Neural cell (in vitro differentiated cells): ENCODE measurements at regions not wholly inside any gene's neighbourhood (a gene's known extent, or its start where the extent isn't known, plus 50 kb on each side); places are given as distances from the start of the nearest gene placed in this dataset.

Source experiments
- H2AFZ ChIP-seq: fragments of 200-600, 300-800 bp; sonication (generic), shearing (Covaris generic); 2 replicates; pipeline ENCODE4 v1.6.0; 2014; ENCODE audit warnings: low read depth, mild to moderate bottlenecking, antibody characterized with exemption, low read length, moderate library complexity
- H3F3A ChIP-seq: fragments of 200-600 bp; shearing (Covaris generic); 2 replicates; pipeline ENCODE4 v1.6.1; 2016; ENCODE audit warnings: mild to moderate bottlenecking, moderate library complexity, mixed read lengths, antibody characterized with exemption, low read length; ENCODE audit not compliant: insufficient read depth, poor library complexity, severe bottlenecking
- H3K27ac ChIP-seq: fragments of 200-600, 300-800 bp; sonication (generic), shearing (Covaris generic); 2 replicates; pipeline ENCODE4 v1.5.1; 2014; ENCODE audit warnings: mild to moderate bottlenecking, low read length, moderate library complexity
- H3K27me3 ChIP-seq: fragments of 300-800, 200-600 bp; sonication (generic), shearing (Covaris generic); 2 replicates; pipeline ENCODE4 v1.6.0; 2014; ENCODE audit warnings: mild to moderate bottlenecking, low read depth, low read length, moderate library complexity; ENCODE audit not compliant: insufficient read depth
- H3K36me3 ChIP-seq: fragments of 300-800, 200-600 bp; sonication (generic), shearing (Covaris generic); 2 replicates; pipeline ENCODE4 v1.5.1; 2014; ENCODE audit warnings: mild to moderate bottlenecking, antibody characterized with exemption, low read length, moderate library complexity; ENCODE audit not compliant: insufficient read depth
- H3K4me2 ChIP-seq: fragments of 300-800, 200-600 bp; sonication (generic), shearing (Covaris generic); 2 replicates; pipeline ENCODE4 v1.6.0; 2014; ENCODE audit warnings: mild to moderate bottlenecking, low read length
- H3K4me3 ChIP-seq: fragments of 300-800, 200-600 bp; sonication (generic), shearing (Covaris generic); 2 replicates; pipeline ENCODE4 v1.5.1; 2014; ENCODE audit warnings: mild to moderate bottlenecking, low read length, moderate library complexity
- H3K79me2 ChIP-seq: fragments of 200-600 bp; shearing (Covaris generic); replicated peaks from 2 replicates; pipeline ENCODE4 v1.6.0; 2014; ENCODE audit warnings: mild to moderate bottlenecking, low read length, moderate library complexity; ENCODE audit not compliant: insufficient read depth
- H3K9ac ChIP-seq: fragments of 300-800, 200-600 bp; sonication (generic), shearing (Covaris generic); 2 replicates; pipeline ENCODE4 v1.6.1; 2016; ENCODE audit warnings: mild to moderate bottlenecking, low read length, mixed read lengths
- H3K9me2 ChIP-seq: fragments of 200-600 bp; shearing (Covaris generic); 2 replicates; pipeline ENCODE4 v1.6.1; 2016; ENCODE audit warnings: mild to moderate bottlenecking, low read length, mixed read lengths; ENCODE audit not compliant: insufficient read depth
- H3K9me3 ChIP-seq: fragments of 200-600, 300-800 bp; sonication (generic), shearing (Covaris generic); 2 replicates; pipeline ENCODE4 v1.6.1; 2016; ENCODE audit warnings: mild to moderate bottlenecking, mixed run types, low read length, moderate library complexity, mixed read lengths
- H4K20me1 ChIP-seq: fragments of 200-600 bp; shearing (Covaris generic); 2 replicates; pipeline ENCODE4 v1.6.1; 2016; ENCODE audit warnings: mild to moderate bottlenecking, mixed run types; ENCODE audit not compliant: insufficient read depth
- EP300 ChIP-seq: fragments of 450-650 bp; conservative IDR thresholded peaks from 2 replicates; pipeline ENCODE4 v1.6.1; 2014; ENCODE audit warnings: antibody characterized with exemption, mild to moderate bottlenecking, moderate library complexity; ENCODE audit not compliant: poor library complexity, severe bottlenecking
- EZH2 ChIP-seq: fragments of 200-600, 300-800 bp; shearing (Covaris generic), sonication (generic); IDR thresholded peaks from 2 replicates; pipeline ENCODE4 v1.6.1; 2014; ENCODE audit warnings: antibody characterized with exemption, low read length, borderline replicate concordance, mild to moderate bottlenecking; ENCODE audit not compliant: insufficient read depth, poor library complexity, severe bottlenecking
- MXI1 ChIP-seq: fragments of 450-650 bp; conservative IDR thresholded peaks from 2 replicates; pipeline ENCODE4 v1.6.1; 2014; ENCODE audit warnings: antibody characterized with exemption, mild to moderate bottlenecking; ENCODE audit not compliant: poor library complexity, severe bottlenecking
- POLR2AphosphoS5 ChIP-seq: IDR thresholded peaks from 2 replicates; pipeline ENCODE4 v1.6.1; 2012
- RAD21 ChIP-seq: fragments of 450-650 bp; conservative IDR thresholded peaks from 2 replicates; pipeline ENCODE4 v1.6.1; 2014; ENCODE audit warnings: antibody characterized with exemption, mild to moderate bottlenecking, moderate library complexity
- SMC3 ChIP-seq: fragments of 450-650 bp; conservative IDR thresholded peaks from 2 replicates; pipeline ENCODE4 v1.6.1; 2014; ENCODE audit warnings: antibody characterized with exemption, mild to moderate bottlenecking, moderate library complexity; ENCODE audit not compliant: poor library complexity
- TAF1 ChIP-seq: IDR thresholded peaks from 2 replicates; pipeline ENCODE4 v1.6.1; 2012; ENCODE audit warnings: low read depth
- TF ChIP-seq, protein P1 (sequence below): fragments of 450-650 bp; IDR thresholded peaks from 2 replicates; pipeline ENCODE4 v1.5.1; 2014; ENCODE audit warnings: antibody characterized with exemption, mild to moderate bottlenecking, moderate library complexity; ENCODE audit not compliant: poor library complexity, severe bottlenecking
- TF ChIP-seq, protein P2 (sequence below): IDR thresholded peaks from 2 replicates; pipeline ENCODE4 v1.6.1; 2012; ENCODE audit warnings: borderline replicate concordance

DNA sequence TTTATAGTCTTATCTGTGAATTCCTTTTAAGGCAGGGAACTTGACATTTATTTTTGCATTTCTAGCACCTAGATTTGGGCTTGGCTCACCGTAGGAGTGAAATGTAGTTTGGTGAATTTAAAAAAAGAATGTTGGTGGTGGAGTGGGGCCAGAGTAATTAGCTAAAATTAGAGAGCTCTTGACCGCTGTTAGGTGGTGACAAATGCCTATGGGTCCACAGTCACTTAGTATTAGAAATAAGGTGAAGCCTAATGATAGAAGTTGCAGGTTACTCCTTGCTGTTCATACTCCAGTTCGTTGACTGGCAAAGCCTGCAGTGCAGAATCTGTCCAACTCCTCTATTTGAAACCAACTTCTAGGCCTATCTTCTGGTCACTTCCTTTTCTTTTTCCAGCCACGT lies 318.8 kb upstream of the NRIP1 start:
- Histone ChIP-seq H2AFZ (no peak overlapping the region), H3K27ac (no peak overlapping the region), H3K27me3 (no peaks in the 10 kb centered on the region), H3K79me2 (no peaks in the 10 kb centered on the region), H3K9ac (no peak overlapping the region), H3K4me2 (no peak overlapping the region), H3K4me3 (no peak overlapping the region), H3K9me3 (peaks cover 3% of the 10 kb centered on the region), H3K9me2 (no peaks in the 10 kb centered on the region), H3K36me3 (no peaks in the 10 kb centered on the region), H3F3A (no peaks in the 10 kb centered on the region), H4K20me1 (no peaks in the 10 kb centered on the region)
- TF ChIP-seq, protein P1, sequence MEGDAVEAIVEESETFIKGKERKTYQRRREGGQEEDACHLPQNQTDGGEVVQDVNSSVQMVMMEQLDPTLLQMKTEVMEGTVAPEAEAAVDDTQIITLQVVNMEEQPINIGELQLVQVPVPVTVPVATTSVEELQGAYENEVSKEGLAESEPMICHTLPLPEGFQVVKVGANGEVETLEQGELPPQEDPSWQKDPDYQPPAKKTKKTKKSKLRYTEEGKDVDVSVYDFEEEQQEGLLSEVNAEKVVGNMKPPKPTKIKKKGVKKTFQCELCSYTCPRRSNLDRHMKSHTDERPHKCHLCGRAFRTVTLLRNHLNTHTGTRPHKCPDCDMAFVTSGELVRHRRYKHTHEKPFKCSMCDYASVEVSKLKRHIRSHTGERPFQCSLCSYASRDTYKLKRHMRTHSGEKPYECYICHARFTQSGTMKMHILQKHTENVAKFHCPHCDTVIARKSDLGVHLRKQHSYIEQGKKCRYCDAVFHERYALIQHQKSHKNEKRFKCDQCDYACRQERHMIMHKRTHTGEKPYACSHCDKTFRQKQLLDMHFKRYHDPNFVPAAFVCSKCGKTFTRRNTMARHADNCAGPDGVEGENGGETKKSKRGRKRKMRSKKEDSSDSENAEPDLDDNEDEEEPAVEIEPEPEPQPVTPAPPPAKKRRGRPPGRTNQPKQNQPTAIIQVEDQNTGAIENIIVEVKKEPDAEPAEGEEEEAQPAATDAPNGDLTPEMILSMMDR, result no peak
- TF ChIP-seq EZH2 (no peak), EP300 (no peak), SMC3 (no peak), MXI1 (no peak), RAD21 (no peak), TAF1 (no peak), POLR2AphosphoS5 (no peak)
- TF ChIP-seq, protein P2, sequence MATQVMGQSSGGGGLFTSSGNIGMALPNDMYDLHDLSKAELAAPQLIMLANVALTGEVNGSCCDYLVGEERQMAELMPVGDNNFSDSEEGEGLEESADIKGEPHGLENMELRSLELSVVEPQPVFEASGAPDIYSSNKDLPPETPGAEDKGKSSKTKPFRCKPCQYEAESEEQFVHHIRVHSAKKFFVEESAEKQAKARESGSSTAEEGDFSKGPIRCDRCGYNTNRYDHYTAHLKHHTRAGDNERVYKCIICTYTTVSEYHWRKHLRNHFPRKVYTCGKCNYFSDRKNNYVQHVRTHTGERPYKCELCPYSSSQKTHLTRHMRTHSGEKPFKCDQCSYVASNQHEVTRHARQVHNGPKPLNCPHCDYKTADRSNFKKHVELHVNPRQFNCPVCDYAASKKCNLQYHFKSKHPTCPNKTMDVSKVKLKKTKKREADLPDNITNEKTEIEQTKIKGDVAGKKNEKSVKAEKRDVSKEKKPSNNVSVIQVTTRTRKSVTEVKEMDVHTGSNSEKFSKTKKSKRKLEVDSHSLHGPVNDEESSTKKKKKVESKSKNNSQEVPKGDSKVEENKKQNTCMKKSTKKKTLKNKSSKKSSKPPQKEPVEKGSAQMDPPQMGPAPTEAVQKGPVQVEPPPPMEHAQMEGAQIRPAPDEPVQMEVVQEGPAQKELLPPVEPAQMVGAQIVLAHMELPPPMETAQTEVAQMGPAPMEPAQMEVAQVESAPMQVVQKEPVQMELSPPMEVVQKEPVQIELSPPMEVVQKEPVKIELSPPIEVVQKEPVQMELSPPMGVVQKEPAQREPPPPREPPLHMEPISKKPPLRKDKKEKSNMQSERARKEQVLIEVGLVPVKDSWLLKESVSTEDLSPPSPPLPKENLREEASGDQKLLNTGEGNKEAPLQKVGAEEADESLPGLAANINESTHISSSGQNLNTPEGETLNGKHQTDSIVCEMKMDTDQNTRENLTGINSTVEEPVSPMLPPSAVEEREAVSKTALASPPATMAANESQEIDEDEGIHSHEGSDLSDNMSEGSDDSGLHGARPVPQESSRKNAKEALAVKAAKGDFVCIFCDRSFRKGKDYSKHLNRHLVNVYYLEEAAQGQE, result no peak

DNA sequence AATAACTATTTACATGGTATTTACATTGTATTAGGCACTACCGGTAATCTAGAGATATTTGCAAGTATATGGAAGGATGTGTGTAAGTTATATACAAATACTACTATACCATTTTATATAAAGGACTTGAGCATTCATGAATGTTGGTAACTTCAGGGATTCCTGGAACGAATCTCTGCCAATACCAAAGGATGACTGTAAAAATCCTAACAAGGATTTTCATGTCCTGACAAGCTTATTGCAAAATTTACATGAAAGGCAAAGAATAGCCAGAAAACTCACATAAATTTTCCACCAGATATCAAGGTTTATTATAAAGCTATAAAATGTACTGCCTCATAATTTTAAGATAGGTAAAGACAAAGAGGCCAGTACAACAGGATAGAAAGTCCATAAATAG lies 325.2 kb upstream of the NRIP1 start:
- H3K9ac ChIP-seq, result no peak overlapping the region
- TF ChIP-seq RAD21, result no peak
- no peak for TF ChIP-seq POLR2AphosphoS5
- TF ChIP-seq, protein P2, result no peak
- no peak for TF ChIP-seq SMC3
- no peak for TF ChIP-seq EZH2
- TF ChIP-seq, protein P1, result no peak
- TF ChIP-seq MXI1, result no peak
- no peak for TF ChIP-seq EP300
- TF ChIP-seq TAF1, result no peak

More for the DNA sequence above, 325.2 kb upstream of the NRIP1 start:
- Histone ChIP-seq H2AFZ (no peak overlapping the region), H4K20me1 (no peaks in the 10 kb centered on the region), H3K79me2 (no peaks in the 10 kb centered on the region), H3K27ac (no peak overlapping the region), H3K27me3 (no peaks in the 10 kb centered on the region), H3K9me2 (no peaks in the 10 kb centered on the region), H3K36me3 (no peaks in the 10 kb centered on the region), H3F3A (no peaks in the 10 kb centered on the region), H3K9me3 (peaks cover 3% of the 10 kb centered on the region), H3K4me3 (no peak overlapping the region), H3K4me2 (no peak overlapping the region)
